Common myeloid progenitor, CD34-positive (primary cell): ENCODE measurements at regions not wholly inside any gene's neighbourhood (a gene's known extent, or its start where the extent isn't known, plus 50 kb on each side); places are given as distances from the start of the nearest gene placed in this dataset.

Experiments used
- CTCF ChIA-PET: fragments of 350-600 bp; sonication (Branson Sonifier 250); formaldehyde crosslinking; loops from one replicate; lab custom pipeline; 2021; ENCODE audit warnings: antibody characterized with exemption; lab: Charles Lee
- POLR2A ChIA-PET: fragments of 350-600 bp; sonication (Branson Sonifier 250); formaldehyde crosslinking; loops from one replicate; lab custom pipeline; 2021; ENCODE audit warnings: antibody characterized with exemption; lab: Charles Lee
- DNase-seq, 3 donors: peaks; one replicate each; pipeline versions ENCODE4 v3.0.0 to v3.0.0-alpha.2; 2013
- H3K27ac ChIP-seq, 2 experiments: 1 replicate in 1 of 2; 2 replicates in 1 of 2; pipeline ENCODE4 v1.7.0; 2013; ENCODE audit warnings: inconsistent platforms in 2 of 2, low read length in 2 of 2, mild to moderate bottlenecking in 2 of 2, low read depth in 1 of 2, moderate library complexity in 1 of 2; ENCODE audit not compliant: severe bottlenecking in 2 of 2, insufficient read depth in 1 of 2, poor library complexity in 1 of 2
- H3K27me3 ChIP-seq, 5 experiments: replicated peaks in 2 of 5; 1 replicate in 3 of 5; 2 replicates in 2 of 5; pipeline versions ENCODE4 v1.6.1 to v1.7.0; 2013; ENCODE audit warnings: low read length in 4 of 5, mild to moderate bottlenecking in 2 of 5, moderate library complexity in 2 of 5, inconsistent platforms in 1 of 5; ENCODE audit not compliant: insufficient read depth in 5 of 5, control insufficient read depth in 4 of 5
- H3K36me3 ChIP-seq, 4 experiments: 1 replicate in 2 of 4; 2 replicates in 2 of 4; pipeline versions ENCODE4 v1.6.1 to v1.7.0; 2013; ENCODE audit warnings: low read length in 3 of 4, control low read depth in 1 of 4, mild to moderate bottlenecking in 1 of 4; ENCODE audit not compliant: control insufficient read depth in 4 of 4, insufficient read depth in 4 of 4
- H3K4me1 ChIP-seq, 4 experiments: 1 replicate in 3 of 4; 2 replicates in 1 of 4; pipeline versions ENCODE4 v1.6.1 to v1.7.1; 2013; ENCODE audit warnings: low read length in 3 of 4, mild to moderate bottlenecking in 3 of 4, control low read depth in 1 of 4, inconsistent platforms in 1 of 4, moderate library complexity in 1 of 4; ENCODE audit not compliant: control insufficient read depth in 4 of 4, insufficient read depth in 4 of 4; ENCODE audit errors: control extremely low read depth in 1 of 4
- H3K4me3 ChIP-seq, 7 experiments: 1 replicate in 4 of 7; 2 replicates in 3 of 7; pipeline versions ENCODE4 v1.5.1 to v1.7.0; 2013; ENCODE audit warnings: mild to moderate bottlenecking in 7 of 7, low read length in 6 of 7, moderate library complexity in 6 of 7, inconsistent platforms in 2 of 7, low read depth in 2 of 7, control low read depth in 1 of 7; ENCODE audit not compliant: insufficient read depth in 4 of 7, control insufficient read depth in 1 of 7; ENCODE audit errors: extremely low read depth in 1 of 7
- H3K9me3 ChIP-seq, 5 experiments: 1 replicate in 4 of 5; 2 replicates in 1 of 5; pipeline versions ENCODE4 v1.6.1 to v1.7.1; 2013; ENCODE audit warnings: low read length in 4 of 5, mild to moderate bottlenecking in 2 of 5, inconsistent platforms in 1 of 5, low read depth in 1 of 5, moderate library complexity in 1 of 5; ENCODE audit not compliant: control insufficient read depth in 4 of 5, insufficient read depth in 2 of 5; ENCODE audit errors: control extremely low read depth in 1 of 5
- whole genome bisulfite sequencing: methylation state at CpG from one replicate; pipeline ENCODE4 v1.1.5; 2013; ENCODE audit not compliant: insufficient coverage; 5-methylcytosine and 5-hydroxymethylcytosine counted together

DNA sequence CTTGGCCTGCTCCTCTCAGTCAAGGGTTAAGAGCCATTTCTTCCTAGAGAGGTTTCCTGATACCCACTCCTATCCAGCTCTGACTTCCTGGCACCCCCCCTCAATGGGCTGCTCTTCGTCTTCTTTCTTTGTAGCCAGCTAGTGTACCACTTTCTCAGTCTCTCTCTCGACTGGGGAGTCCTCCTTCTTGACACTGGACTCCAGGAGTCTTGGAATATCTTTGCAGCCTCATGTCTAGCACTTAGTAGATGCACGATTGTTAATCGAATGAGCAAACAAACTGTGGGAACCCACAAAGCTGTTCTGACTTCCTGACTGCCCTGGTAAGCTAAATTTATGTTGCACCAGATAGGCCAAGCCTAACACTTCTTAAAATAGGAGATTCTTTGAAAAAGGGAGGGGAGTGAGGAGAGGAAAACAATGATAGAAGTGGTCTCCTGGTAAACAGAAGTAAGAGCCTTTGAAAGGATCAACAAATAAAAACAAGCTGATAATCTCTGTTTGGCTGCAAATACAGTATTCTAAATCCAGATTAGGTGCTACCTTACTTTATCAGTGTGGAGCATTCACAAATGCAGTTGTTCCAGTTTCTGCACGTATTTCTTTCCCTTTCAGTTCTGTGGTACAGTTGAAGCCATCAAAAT lies 160.1 kb upstream of the CITED2 start:
- POLR2A ChIA-PET: interaction anchor here (0.7 kb wide), 1 partner anchor 160 kb away, joined by 3 read pairs; the partner anchor contains the start of gene CITED2
- Histone ChIP-seq H3K4me3 (peak overlapping the region in 3 of 7 experiments; percentile 14 to 56 (median 38)), H3K4me1 (peaks cover 15 to 38% (median 23%) of the 10 kb centered on the region in 4 experiments), H3K27me3 (no peaks in the 10 kb centered on the region), H3K27ac (peak overlapping the region in 1 of 2 experiments; percentile 69), H3K36me3 (no peaks in the 10 kb centered on the region), H3K9me3 (no peaks in the 10 kb centered on the region)
- peak in 2 of 3 donors; percentile 49 to 64 for DNase-seq
- WGBS: 3% methylated on average over 4 of the region's 5 CpGs
- CTCF ChIA-PET: interaction anchor here (0.7 to 1.2 kb wide), 2 partner anchors 10 to 26 kb away, joined by 3 read pairs; no protein-coding TSS in a partner anchor

DNA sequence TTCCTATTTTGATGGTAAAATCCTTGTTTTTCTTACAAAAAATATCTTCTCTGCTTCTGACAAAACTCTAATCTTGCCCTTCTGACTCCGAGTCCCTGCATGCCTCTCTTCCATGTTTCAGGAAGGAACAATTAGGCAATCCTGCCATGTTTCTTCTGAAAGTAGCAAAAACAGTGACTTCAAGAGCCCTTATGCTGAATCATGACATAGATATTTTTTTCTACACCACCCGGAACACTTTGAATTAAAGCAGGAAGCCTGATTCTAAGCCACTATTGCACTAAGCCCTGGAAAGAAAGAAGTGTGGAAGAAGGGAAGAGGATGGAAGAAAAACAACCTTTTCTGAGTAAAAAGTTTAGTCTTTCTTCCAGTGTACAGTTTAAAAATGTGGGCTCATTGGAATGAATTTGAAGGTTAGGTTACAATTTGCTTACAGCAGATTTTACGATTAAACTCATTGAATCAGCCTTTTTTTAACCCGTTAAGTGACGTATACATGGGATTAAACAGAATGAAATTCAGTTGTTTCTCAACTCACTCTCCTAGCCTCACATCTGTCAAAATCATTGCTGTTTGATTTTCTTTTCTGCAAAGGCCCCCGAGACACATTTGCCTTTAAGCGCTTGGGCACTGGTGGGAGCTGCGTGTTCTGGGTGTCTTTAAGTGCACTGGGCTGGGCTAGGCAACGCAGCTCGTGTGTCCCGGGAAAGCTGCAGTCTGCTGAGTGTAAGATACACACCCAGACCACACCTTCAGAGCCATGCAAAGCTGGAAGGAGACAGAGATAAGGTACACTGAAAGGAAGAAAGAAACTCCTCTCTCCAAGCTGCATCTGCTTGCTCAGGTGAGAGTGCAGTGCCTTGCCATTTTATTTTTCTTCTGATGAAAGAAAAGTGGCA lies 159.4 kb upstream of the CITED2 start:
- ChIA-PET CTCF (interaction anchor here (0.7 to 1.2 kb wide), 2 partner anchors 9 to 25 kb away, joined by 3 read pairs; no protein-coding TSS in a partner anchor), POLR2A (interaction anchor here (0.7 kb wide), 1 partner anchor 159 kb away, joined by 3 read pairs; the partner anchor contains the start of gene CITED2)
- Histone ChIP-seq H3K4me3 (peak overlapping the region in 5 of 7 experiments; percentile 14 to 56 (median 38)), H3K9me3 (no peaks in the 10 kb centered on the region), H3K27ac (peak overlapping the region in 1 of 2 experiments; percentile 69), H3K4me1 (peaks cover 15 to 37% (median 23%) of the 10 kb centered on the region in 4 experiments), H3K36me3 (no peaks in the 10 kb centered on the region), H3K27me3 (no peaks in the 10 kb centered on the region)
- peak; percentile 36 to 74 (median 63) for DNase-seq
- WGBS: 6% methylated on average over 4 of the region's 11 CpGs

DNA sequence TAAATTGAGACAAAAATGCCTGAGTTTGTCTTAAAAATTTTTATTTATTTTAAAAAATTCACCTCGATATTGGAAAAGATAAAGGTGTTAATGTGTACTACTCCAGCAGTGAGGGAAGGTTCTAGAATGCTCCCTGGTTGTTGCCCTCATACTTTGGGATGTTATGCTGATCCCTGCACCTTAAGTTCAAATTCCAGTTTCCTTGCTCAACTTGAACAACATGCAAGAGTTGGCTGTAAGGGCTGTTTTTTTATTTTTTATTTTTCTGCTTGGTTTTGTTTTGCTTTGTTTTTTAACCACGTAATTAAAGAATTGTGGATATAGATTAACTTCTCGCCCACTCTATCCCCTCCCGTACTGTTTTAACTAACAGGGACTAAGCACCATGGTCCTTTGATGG lies 158.7 kb upstream of the CITED2 start:
- DNase-seq: no peak
- POLR2A ChIA-PET: no interaction called here
- H3K36me3 ChIP-seq: no peaks in the 10 kb centered on the region
- H3K9me3 ChIP-seq: no peaks in the 10 kb centered on the region
- CTCF ChIA-PET: no interaction called here
- H3K27ac ChIP-seq: peak overlapping the region in 1 of 2 experiments; percentile 69
- no CpG with 5 or more reads among the region's 4 CpGs for WGBS
- peaks cover 15 to 37% (median 26%) of the 10 kb centered on the region in 4 experiments for H3K4me1 ChIP-seq
- no peak overlapping the region for H3K4me3 ChIP-seq
- no peaks in the 10 kb centered on the region for H3K27me3 ChIP-seq

DNA sequence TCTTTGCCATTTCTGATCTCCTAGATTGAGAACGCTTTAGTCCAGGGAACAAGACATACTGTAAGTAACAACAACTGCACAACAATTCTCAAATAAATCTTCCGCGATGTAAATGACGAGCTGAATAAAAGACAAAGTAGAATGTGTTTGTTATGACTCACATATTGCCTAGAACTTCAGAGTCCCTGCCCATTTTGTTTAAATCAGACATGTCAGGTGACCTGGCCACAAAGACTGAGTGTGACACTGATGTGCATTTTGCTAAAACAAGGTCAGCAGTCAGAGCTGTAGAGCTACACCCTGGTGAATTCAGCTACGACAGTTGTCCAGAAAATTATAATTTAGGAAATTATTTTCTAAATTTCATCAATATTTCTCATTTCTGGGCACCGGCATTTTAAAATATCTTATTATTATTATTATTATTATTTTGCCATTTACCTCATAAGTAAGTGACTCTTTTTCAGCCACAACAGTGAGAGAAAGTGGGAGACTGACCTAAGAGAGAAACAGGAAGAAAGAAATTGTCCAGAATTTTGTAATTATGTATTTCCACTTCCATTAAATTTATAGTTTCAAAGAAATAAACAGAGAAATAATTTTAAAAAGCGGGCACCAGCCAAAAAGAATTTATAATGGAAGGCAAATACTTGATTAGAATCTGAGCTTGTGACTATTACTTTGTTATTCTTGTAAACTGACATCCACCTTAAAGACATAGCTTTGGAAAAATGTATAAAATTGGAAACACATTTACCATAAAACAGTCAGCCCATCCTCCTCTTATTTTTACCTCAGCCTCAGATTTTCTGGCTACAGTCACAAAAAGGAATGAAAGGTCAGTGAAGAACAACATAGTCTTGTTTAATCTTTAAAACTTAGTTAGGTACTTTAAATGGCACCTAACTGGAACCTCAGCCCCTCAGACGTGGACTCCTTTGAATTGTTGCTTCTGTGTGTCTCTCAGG lies 157.0 kb upstream of the CITED2 start:
- ChIA-PET POLR2A (no interaction called here), CTCF (interaction anchor here (0.8 kb wide), 1 partner anchor 23 kb away, joined by 3 read pairs; no protein-coding TSS in a partner anchor)
- H3K9me3 ChIP-seq: peaks cover 0 to 6% (median 0%) of the 10 kb centered on the region in 5 experiments
- no peaks in the 10 kb centered on the region for H3K27me3 ChIP-seq
- H3K4me1 ChIP-seq: peaks cover 15 to 37% (median 26%) of the 10 kb centered on the region in 4 experiments
- no peaks in the 10 kb centered on the region for H3K36me3 ChIP-seq
- H3K4me3 ChIP-seq: no peak overlapping the region
- no CpG with 5 or more reads among the region's 8 CpGs for WGBS
- peak in 2 of 3 donors; percentile 44 to 61 for DNase-seq
- peak overlapping the region in 1 of 2 experiments; percentile 16 for H3K27ac ChIP-seq

DNA sequence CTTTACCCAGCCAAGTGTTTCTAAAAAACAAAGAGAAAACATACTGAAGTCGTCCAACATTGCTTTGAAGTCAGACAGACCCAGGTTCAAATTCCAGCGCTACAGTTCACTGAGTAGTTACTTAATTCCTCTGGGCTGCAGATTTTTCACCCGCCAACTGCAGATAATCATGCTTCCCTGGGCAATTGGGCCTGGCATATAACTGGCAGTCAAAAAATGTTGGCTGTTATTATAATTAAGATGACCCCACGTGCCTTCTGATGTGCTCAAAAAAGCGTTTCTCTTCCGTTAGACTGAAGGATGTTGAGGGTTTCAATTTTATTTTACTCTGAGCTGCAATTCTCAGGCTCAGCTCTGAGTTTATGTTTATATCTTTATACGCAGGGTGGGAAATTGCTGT lies 156.1 kb upstream of the CITED2 start:
- H3K36me3 ChIP-seq: no peaks in the 10 kb centered on the region
- peaks cover 14 to 36% (median 26%) of the 10 kb centered on the region in 4 experiments for H3K4me1 ChIP-seq
- no peaks in the 10 kb centered on the region for H3K27me3 ChIP-seq
- DNase-seq: no peak
- H3K9me3 ChIP-seq: peaks cover 0 to 6% (median 0%) of the 10 kb centered on the region in 5 experiments
- ChIA-PET POLR2A (no interaction called here), CTCF (interaction anchor here (0.8 kb wide), 1 partner anchor 24 kb away, joined by 3 read pairs; no protein-coding TSS in a partner anchor)
- no peak overlapping the region for H3K4me3 ChIP-seq
- no peak overlapping the region for H3K27ac ChIP-seq
- 96% methylated on average over 5 of the region's 7 CpGs for WGBS

DNA sequence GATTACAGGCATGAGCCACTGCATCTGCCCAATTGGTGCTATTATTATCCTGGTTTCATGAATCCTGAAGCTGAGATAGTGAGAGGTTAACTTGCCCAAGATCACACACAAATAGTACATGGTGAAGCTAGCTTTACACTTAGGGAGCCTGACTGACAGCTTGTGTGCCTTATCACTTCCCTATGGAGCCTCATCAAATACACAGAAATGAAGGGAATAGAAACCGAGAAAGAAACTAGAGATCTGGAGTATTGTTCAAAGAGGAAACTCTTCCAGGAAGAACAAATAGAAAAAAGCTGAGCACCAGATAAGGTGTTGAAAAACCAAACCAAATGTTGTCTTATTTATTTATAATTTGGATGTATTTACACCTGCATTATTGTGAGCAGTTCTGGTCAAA lies 155.0 kb upstream of the CITED2 start:
- POLR2A ChIA-PET: no interaction called here
- Histone ChIP-seq H3K4me1 (peaks cover 6 to 32% (median 23%) of the 10 kb centered on the region in 4 experiments), H3K27me3 (no peaks in the 10 kb centered on the region), H3K4me3 (no peak overlapping the region), H3K36me3 (no peaks in the 10 kb centered on the region), H3K27ac (no peak overlapping the region), H3K9me3 (peaks cover 0 to 6% (median 0%) of the 10 kb centered on the region in 5 experiments)
- CTCF ChIA-PET: interaction anchor here (0.5 to 1.6 kb wide), 3 partner anchors 8 to 359 kb away, joined by 3 to 7 read pairs (median 3); no protein-coding TSS in a partner anchor
- WGBS: no CpG with 5 or more reads among the region's 1 CpG
- no peak for DNase-seq
